BLaER1 treated with 17β-estradiol and CSF1 and Interleukin-3, amounts not matched to agents 10 nM and 100 nM (cell line): ENCODE measurements at regions not wholly inside any gene's neighbourhood (a gene's known extent, or its start where the extent isn't known, plus 50 kb on each side); places are given as distances from the start of the nearest gene placed in this dataset.

Experiments used
- H3K27ac ChIP-seq, 11 experiments: shearing (Covaris generic); formaldehyde crosslinking; 2 replicates each; pipeline ENCODE4 v1.8.1; 2022
- H3K27me3 ChIP-seq, 11 experiments: shearing (Covaris generic); formaldehyde crosslinking; 2 replicates each; pipeline ENCODE4 v1.8.1; 2022
- H3K36me3 ChIP-seq, 11 experiments: shearing (Covaris generic); formaldehyde crosslinking; 2 replicates each; pipeline ENCODE4 v1.8.1; 2022
- H3K4me1 ChIP-seq, 10 experiments: shearing (Covaris generic); formaldehyde crosslinking; 2 replicates each; pipeline ENCODE4 v1.8.1; 2022
- H3K4me2 ChIP-seq, 11 experiments: shearing (Covaris generic); formaldehyde crosslinking; 2 replicates each; pipeline ENCODE4 v1.8.1; 2022
- H3K4me3 ChIP-seq, 10 experiments: shearing (Covaris generic); formaldehyde crosslinking; 2 replicates each; pipeline ENCODE4 v1.8.1; 2022
- H3K9ac ChIP-seq, 11 experiments: shearing (Covaris generic); formaldehyde crosslinking; 2 replicates each; pipeline ENCODE4 v1.8.1; 2022
- H3K9me3 ChIP-seq, 11 experiments: shearing (Covaris generic); formaldehyde crosslinking; replicated peaks in 1 of 11; 2 replicates each; pipeline ENCODE4 v1.8.1; 2022
- H4K20me1 ChIP-seq, 11 experiments: shearing (Covaris generic); formaldehyde crosslinking; 2 replicates each; pipeline ENCODE4 v1.8.1; 2022
- Cebpa-rat ChIP-seq, 11 experiments: shearing (Covaris generic); IDR thresholded peaks; 2 replicates each; pipeline ENCODE4 v1.8.1; 2022

DNA sequence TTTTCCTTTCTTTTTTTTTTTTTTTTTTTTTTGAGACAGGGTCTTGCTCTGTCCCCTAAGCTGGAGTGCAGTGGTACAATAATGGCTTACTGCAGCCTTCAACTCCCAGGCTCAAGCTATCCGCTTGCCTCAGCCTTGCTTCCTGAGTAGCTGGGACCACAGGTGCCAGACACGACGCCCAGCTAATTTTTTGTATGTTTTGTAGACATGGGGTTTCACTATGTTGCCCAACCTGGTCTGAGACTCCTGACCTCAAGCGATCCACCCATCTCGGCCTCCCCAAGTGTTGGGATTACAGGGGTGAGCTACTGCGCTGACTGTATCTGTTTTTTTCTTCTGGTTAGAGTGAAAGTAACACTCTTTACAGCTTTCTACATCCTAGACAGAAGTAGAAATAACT lies 167.9 kb upstream of the FOXN2 start:
- Histone ChIP-seq H3K27me3 (no peaks in the 10 kb centered on the region), H3K9me3 (peaks cover 0 to 8% (median 0%) of the 10 kb centered on the region in 11 experiments; a peak in 1 of 22 replicates), H3K9ac (no peak overlapping the region), H3K4me3 (no peak overlapping the region), H3K36me3 (no peaks in the 10 kb centered on the region), H3K4me2 (no peak overlapping the region), H4K20me1 (no peaks in the 10 kb centered on the region), H3K27ac (no peak overlapping the region), H3K4me1 (peaks cover 0 to 6% (median 0%) of the 10 kb centered on the region in 10 experiments; a peak in 1 of 20 replicates)
- no peak for TF ChIP-seq Cebpa-rat (IDR thresholded peaks at IDR 0.05)

DNA sequence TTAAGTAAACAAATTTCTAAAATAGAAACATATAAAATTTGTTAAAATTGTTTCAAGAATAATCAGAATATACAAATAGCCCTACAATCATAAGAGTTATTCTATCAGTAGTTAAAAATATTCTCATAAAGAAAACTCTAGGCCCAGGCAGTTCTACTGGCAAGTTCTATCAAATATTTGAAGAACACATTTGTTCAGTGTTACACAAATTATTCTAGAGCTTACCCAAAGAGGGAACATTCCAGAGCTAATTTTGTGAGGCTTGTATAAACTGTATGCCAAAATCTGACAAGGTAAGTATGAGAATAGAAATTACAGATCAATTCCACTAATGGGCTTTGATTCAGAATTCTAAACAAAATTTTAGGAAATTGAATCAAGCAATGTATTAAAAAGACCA lies 166.8 kb upstream of the FOXN2 start:
- no peak overlapping the region for H3K4me3 ChIP-seq
- H4K20me1 ChIP-seq = no peaks in the 10 kb centered on the region
- H3K9ac ChIP-seq = no peak overlapping the region
- H3K36me3 ChIP-seq = no peaks in the 10 kb centered on the region
- no peak overlapping the region for H3K27ac ChIP-seq
- peaks cover 0 to 6% (median 0%) of the 10 kb centered on the region in 10 experiments; a peak in 1 of 20 replicates for H3K4me1 ChIP-seq
- no peak overlapping the region for H3K4me2 ChIP-seq
- peaks cover 0 to 8% (median 0%) of the 10 kb centered on the region in 11 experiments; a peak in 1 of 22 replicates for H3K9me3 ChIP-seq
- no peak for TF ChIP-seq Cebpa-rat (IDR thresholded peaks at IDR 0.05)
- H3K27me3 ChIP-seq = no peaks in the 10 kb centered on the region

DNA sequence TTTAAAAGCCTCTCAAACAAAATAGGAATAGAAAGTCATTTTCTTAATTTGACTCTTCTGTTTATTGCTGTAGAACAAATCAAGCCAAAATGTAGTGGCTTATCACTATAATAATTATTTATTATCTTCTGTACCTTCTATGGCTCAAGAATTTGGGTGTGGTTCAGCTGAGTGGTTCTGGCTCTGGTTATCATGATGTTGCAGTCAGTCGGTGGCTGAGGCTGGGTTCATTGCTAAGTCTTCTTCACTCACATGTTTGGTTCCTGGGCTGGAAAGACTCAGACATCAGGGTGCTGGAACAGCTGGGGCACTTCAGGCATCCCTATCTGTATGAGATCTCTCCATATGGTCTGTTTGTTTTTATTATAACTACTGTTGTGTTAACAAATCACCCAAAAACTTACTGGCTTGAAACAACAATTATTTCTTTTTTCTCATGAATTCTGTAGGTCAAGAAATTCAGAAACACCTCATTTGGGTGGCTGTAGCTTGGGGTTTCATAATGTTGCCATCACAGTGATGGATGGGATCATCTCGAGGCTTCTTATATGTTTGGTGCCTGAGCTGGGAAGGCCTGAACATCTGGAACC lies 165.5 kb upstream of the FOXN2 start:
- Histone ChIP-seq H4K20me1 (no peaks in the 10 kb centered on the region), H3K36me3 (no peaks in the 10 kb centered on the region), H3K4me1 (peaks cover 0 to 6% (median 0%) of the 10 kb centered on the region in 10 experiments; a peak in 1 of 20 replicates), H3K4me2 (no peak overlapping the region), H3K9me3 (no peaks in the 10 kb centered on the region), H3K4me3 (no peak overlapping the region), H3K27me3 (no peaks in the 10 kb centered on the region), H3K9ac (no peak overlapping the region), H3K27ac (no peak overlapping the region)
- TF ChIP-seq Cebpa-rat (IDR thresholded peaks at IDR 0.05) = no peak

DNA sequence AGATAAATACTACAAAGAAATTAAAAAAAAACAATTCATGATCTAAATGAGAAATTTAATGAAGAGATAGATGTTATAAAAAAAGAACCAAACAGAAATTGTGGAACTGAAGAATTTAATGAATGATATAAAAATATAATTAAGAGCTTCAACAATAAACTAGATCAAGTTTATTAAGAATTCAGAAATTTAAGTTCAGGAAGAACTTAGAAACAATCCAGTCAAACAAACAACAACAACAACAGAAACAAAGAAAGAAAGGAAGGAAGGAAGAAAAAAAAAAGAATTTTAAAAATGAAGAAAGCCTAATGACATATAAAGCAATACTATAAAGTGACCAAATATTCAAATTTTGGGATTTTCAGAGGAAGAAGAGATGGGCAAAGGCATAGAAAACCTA lies 157.3 kb upstream of the FOXN2 start:
- Histone ChIP-seq H3K36me3 (no peaks in the 10 kb centered on the region; a peak in 1 of 22 replicates), H3K9ac (no peak overlapping the region), H3K4me2 (no peak overlapping the region), H3K4me3 (no peak overlapping the region), H3K4me1 (peaks cover 0 to 9% (median 0%) of the 10 kb centered on the region in 10 experiments; a peak in 2 of 20 replicates), H4K20me1 (no peaks in the 10 kb centered on the region), H3K27ac (no peak overlapping the region), H3K9me3 (peaks cover 29 to 51% (median 34%) of the 10 kb centered on the region in 11 experiments), H3K27me3 (no peaks in the 10 kb centered on the region)
- TF ChIP-seq Cebpa-rat (IDR thresholded peaks at IDR 0.05) = no peak

DNA sequence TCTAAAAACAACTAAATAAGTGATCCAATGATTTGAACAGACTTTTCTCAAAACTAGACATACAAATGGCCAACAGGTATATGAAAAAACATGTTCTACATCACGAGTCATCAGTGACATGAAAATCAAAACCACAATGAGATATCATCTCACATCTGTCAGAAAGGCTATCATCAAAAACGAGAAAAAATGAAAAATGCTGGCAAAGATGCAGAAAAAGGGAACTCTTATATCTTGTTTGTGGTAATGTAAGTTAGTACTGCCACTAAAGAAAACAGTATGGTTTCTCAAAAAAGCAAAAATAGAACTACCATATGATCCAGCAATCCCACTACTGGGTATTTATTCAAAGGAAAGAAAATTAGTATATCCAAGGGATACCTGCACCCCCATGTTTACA lies 152.9 kb upstream of the FOXN2 start:
- TF ChIP-seq Cebpa-rat (IDR thresholded peaks at IDR 0.05) = no peak
- Histone ChIP-seq H4K20me1 (no peaks in the 10 kb centered on the region), H3K27ac (no peak overlapping the region), H3K4me3 (no peak overlapping the region), H3K9me3 (peaks cover 20 to 38% (median 22%) of the 10 kb centered on the region in 11 experiments), H3K9ac (no peak overlapping the region), H3K36me3 (no peaks in the 10 kb centered on the region; a peak in 1 of 22 replicates), H3K4me1 (peaks cover 0 to 32% (median 0%) of the 10 kb centered on the region in 10 experiments; a peak in 6 of 20 replicates), H3K27me3 (no peaks in the 10 kb centered on the region), H3K4me2 (peak overlapping the region in 2 of 11 experiments; percentile 3 to 33; a peak in 1 of 22 replicates)

DNA sequence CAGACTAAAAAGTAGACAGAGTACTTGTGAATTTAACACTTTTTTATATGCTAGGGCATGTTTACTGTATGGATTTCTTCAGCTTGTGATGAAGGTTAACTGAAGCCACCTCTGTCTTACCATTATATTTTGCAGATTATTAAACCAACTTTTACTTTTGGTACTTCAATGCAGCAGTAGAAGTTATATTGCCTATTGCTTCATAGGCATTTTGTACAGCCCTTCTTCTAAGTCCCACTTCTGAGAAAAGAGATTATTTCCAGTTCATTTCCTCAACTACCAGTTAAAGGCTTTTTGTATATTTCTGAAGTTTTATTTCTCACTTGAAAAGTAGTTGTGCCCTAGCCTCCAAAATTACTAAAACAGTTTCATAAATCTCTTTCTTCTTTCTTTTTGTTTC lies 151.7 kb upstream of the FOXN2 start:
- Histone ChIP-seq H3K36me3 (no peaks in the 10 kb centered on the region), H4K20me1 (no peaks in the 10 kb centered on the region), H3K27me3 (no peaks in the 10 kb centered on the region), H3K4me2 (no peak overlapping the region), H3K4me3 (no peak overlapping the region), H3K27ac (no peak overlapping the region), H3K9ac (no peak overlapping the region), H3K4me1 (peaks cover 0 to 32% (median 0%) of the 10 kb centered on the region in 10 experiments; a peak in 6 of 20 replicates), H3K9me3 (peaks cover 20 to 36% (median 22%) of the 10 kb centered on the region in 11 experiments)
- no peak for TF ChIP-seq Cebpa-rat (IDR thresholded peaks at IDR 0.05)

DNA sequence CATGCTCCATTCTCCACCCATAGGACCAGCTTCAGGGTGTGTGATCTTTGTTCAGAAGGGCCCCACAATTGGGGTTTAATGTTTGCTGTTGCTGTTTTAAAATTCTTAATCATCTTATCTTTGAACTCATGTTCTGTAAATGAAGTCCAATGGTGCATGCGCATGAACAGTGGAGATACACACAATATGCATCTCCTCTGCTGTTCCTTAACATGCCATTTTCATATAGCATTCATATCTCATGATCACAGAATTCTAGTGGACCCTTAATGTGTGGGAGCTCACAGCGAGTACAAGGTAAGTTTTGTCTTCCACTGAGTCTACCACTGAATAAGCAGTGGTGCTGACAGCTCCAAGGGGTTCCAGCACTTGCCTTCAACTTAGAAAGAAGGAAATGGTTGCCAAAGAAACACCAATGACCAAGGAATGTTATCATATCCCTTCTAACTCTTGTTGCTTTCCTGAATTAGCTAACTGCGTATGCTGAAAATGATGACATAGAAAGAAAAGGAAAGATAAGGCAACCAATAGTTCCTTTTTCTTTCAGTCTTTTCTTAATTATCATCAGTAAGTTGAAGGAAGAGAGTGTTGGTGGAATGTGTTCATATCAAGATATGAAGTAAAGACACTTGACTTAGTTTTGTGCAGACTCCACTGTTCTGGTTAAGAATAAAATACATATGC lies 149.3 kb upstream of the FOXN2 start:
- H3K27ac ChIP-seq = peak overlapping the region in 1 of 11 experiments; percentile 10; a peak in 1 of 22 replicates
- no peak overlapping the region for H3K4me3 ChIP-seq
- peaks cover 0 to 50% (median 0%) of the 10 kb centered on the region in 10 experiments; a peak in 6 of 20 replicates for H3K4me1 ChIP-seq
- H3K27me3 ChIP-seq = no peaks in the 10 kb centered on the region
- H3K4me2 ChIP-seq = peak overlapping the region in 3 of 11 experiments; percentile 37 to 66 (median 57); a peak in 6 of 22 replicates
- H4K20me1 ChIP-seq = no peaks in the 10 kb centered on the region
- H3K36me3 ChIP-seq = no peaks in the 10 kb centered on the region
- no peak overlapping the region for H3K9ac ChIP-seq
- H3K9me3 ChIP-seq = peaks cover 13 to 26% (median 22%) of the 10 kb centered on the region in 11 experiments
- no peak for TF ChIP-seq Cebpa-rat (IDR thresholded peaks at IDR 0.05)

DNA sequence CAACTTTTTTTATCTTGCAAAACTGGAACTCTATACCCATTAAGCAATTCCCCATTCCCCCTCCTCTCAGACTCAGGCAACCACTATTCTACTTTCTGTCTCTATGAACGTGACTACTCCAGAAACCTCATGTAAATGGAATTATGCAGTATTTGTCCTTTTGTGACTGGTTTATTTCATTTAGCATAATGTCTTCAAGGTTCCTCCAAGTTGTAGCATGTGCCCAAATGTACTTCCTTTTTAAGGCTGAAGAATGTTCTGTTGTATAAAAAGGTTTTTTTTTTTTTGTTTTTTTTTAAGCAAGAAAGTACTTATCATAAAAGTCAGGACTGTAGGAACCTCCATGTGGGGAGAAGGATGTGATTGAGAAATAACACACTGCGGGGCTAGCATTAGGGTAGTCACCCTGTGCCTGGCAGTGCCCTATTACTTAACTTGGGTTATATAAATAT lies 145.3 kb upstream of the FOXN2 start:
- Histone ChIP-seq H3K9ac (no peak overlapping the region), H3K4me3 (no peak overlapping the region), H3K27ac (peak overlapping the region in 3 of 11 experiments; percentile 12 to 57 (median 23); a peak in 3 of 22 replicates), H3K4me2 (peak overlapping the region in 3 of 11 experiments; percentile 3 to 66 (median 38); a peak in 5 of 22 replicates), H3K9me3 (peaks cover 13 to 26% (median 17%) of the 10 kb centered on the region in 11 experiments), H4K20me1 (no peaks in the 10 kb centered on the region), H3K4me1 (peaks cover 0 to 54% (median 0%) of the 10 kb centered on the region in 10 experiments; a peak in 6 of 20 replicates), H3K27me3 (no peaks in the 10 kb centered on the region), H3K36me3 (no peaks in the 10 kb centered on the region)
- no peak for TF ChIP-seq Cebpa-rat (IDR thresholded peaks at IDR 0.05)

DNA sequence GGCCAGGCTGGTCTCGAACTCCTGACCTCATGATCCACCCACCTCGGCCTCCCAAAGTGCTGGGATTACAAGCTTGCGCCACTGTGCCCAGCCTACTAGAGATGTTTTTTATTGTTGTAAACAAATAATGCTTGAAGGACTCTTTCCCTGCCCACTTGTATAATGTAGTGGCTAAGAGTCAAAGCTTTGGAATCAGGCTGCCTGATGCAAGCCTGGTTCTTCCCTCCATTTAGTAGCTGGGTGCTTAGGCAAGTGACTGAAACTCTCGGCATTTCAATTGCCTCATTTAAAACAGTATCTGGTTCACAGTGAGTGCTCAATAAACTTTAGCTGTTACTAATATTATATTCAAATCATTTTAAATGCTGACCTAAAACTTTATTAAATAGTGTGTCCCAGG lies 144.2 kb upstream of the FOXN2 start:
- Histone ChIP-seq H3K4me2 (no peak overlapping the region), H3K27me3 (no peaks in the 10 kb centered on the region), H3K9ac (no peak overlapping the region), H4K20me1 (no peaks in the 10 kb centered on the region), H3K27ac (no peak overlapping the region), H3K9me3 (peaks cover 13 to 26% (median 17%) of the 10 kb centered on the region in 11 experiments), H3K4me3 (no peak overlapping the region), H3K36me3 (no peaks in the 10 kb centered on the region), H3K4me1 (peaks cover 0 to 55% (median 2%) of the 10 kb centered on the region in 10 experiments; a peak in 8 of 20 replicates)
- no peak for TF ChIP-seq Cebpa-rat (IDR thresholded peaks at IDR 0.05)
